ENCODE measurements at regions not wholly inside any gene's neighbourhood (a gene's known extent, or its start where the extent isn't known, plus 50 kb on each side); places are given as distances from the start of the nearest gene placed in this dataset.

DNA sequence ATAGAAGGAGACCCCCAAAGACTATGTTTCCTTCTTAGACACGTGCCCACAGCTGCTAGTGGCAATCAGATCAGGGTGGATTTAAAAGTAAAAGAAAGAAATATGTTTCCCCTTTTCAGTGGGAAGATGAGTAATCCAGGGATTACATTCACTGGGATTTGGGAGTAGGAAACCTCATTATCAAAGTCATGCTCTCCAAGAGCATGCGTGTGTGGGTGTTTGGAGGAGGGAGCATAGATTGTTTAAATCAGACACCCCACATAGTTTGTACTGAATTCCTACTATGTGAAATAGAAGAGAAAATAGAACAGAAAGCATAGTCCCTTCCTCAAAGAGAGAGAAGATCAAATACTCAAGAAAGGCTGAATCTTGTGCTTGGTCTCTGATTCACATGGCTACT is 65.5 kb upstream of the TBCA start:
- H3K4me1 ChIP-seq = no peaks in the 10 kb centered on the region
- intact Hi-C loops (cut with DNase I) = no loop called here
- no peak overlapping the region for H3K27ac ChIP-seq
- TF ChIP-seq POLR2AphosphoS5 (IDR thresholded peaks at IDR 0.05; ENCODE audit: insufficient read depth in 1 of 2, low read depth in 1 of 2) = no peak
- TF ChIP-seq, protein P1, sequence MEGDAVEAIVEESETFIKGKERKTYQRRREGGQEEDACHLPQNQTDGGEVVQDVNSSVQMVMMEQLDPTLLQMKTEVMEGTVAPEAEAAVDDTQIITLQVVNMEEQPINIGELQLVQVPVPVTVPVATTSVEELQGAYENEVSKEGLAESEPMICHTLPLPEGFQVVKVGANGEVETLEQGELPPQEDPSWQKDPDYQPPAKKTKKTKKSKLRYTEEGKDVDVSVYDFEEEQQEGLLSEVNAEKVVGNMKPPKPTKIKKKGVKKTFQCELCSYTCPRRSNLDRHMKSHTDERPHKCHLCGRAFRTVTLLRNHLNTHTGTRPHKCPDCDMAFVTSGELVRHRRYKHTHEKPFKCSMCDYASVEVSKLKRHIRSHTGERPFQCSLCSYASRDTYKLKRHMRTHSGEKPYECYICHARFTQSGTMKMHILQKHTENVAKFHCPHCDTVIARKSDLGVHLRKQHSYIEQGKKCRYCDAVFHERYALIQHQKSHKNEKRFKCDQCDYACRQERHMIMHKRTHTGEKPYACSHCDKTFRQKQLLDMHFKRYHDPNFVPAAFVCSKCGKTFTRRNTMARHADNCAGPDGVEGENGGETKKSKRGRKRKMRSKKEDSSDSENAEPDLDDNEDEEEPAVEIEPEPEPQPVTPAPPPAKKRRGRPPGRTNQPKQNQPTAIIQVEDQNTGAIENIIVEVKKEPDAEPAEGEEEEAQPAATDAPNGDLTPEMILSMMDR (IDR thresholded peaks at IDR 0.05) = no peak
- TF ChIP-seq POLR2A (IDR thresholded peaks at IDR 0.05) = no peak
- H3K4me3 ChIP-seq = no peak overlapping the region
- DNase-seq (ENCODE audit: extremely low spot score in 2 of 2) = no peak
- no peaks in the 10 kb centered on the region for H3K36me3 ChIP-seq
- H3K27me3 ChIP-seq = no peaks in the 10 kb centered on the region
- no peaks in the 10 kb centered on the region for H3K9me3 ChIP-seq

DNA sequence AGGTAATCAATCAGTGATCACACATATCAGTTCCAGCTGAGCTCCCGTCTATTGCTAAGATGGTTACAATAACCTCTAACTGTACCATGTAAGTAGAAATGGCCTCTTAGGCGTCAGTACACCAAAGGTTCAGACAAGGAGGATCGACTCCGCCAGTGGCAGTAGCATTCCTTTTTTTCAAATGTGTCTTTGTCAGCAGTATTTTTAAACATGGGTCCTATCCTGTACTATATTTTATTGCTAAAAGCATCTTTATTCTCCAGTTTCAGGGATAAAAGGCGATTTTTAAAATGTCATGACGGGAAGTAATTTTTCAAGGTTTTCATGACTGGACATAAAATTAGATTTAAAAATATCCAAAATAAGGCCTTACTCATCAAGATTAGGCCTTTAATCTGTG is 64.8 kb upstream of the TBCA start:
- intact Hi-C loops (cut with DNase I) = no loop called here
- no peaks in the 10 kb centered on the region for H3K4me1 ChIP-seq
- H3K27me3 ChIP-seq = no peaks in the 10 kb centered on the region
- no peak overlapping the region for H3K4me3 ChIP-seq
- no peaks in the 10 kb centered on the region for H3K36me3 ChIP-seq
- no peak overlapping the region for H3K27ac ChIP-seq
- no peak for DNase-seq (ENCODE audit: extremely low spot score in 2 of 2)
- TF ChIP-seq, protein P1 (IDR thresholded peaks at IDR 0.05) = no peak
- TF ChIP-seq POLR2AphosphoS5 (IDR thresholded peaks at IDR 0.05; ENCODE audit: insufficient read depth in 1 of 2, low read depth in 1 of 2) = no peak
- no peak for TF ChIP-seq POLR2A (IDR thresholded peaks at IDR 0.05)
- H3K9me3 ChIP-seq = no peaks in the 10 kb centered on the region

- DNase-seq (ENCODE audit: extremely low spot score in 2 of 2) = no peak
- H3K27ac ChIP-seq = no peak overlapping the region
- no peaks in the 10 kb centered on the region for H3K36me3 ChIP-seq
- intact Hi-C loops (cut with DNase I) = no loop called here
- no peaks in the 10 kb centered on the region for H3K4me1 ChIP-seq
- TF ChIP-seq, protein P1 (IDR thresholded peaks at IDR 0.05) = no peak
- TF ChIP-seq POLR2A (IDR thresholded peaks at IDR 0.05) = no peak
- no peak overlapping the region for H3K4me3 ChIP-seq
- no peaks in the 10 kb centered on the region for H3K9me3 ChIP-seq
- no peaks in the 10 kb centered on the region for H3K27me3 ChIP-seq
Observed at GRCh38 chr5:77839691-77840090, 63.6 kb upstream of the TBCA start.

DNA sequence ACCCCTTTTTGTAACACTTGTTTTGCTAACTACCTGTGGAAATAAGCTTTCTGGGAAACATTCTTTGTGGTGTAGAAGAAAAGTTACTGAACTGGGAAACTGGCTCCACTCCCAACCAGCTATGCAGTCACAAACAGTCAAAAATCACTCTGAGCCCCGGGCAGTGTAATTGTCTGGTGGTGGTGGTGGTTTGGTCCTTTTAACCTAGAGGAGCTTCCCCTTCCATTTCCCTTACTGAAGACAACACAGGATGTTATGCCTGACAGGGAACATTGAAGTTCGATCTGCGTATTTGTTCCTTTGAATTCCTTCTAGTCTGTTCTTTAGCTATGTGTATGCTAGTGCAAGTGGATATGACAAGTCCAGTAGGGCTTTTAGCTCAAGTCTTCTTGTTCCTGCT is 56.8 kb upstream of the TBCA start:
- DNase-seq (ENCODE audit: extremely low spot score in 2 of 2) = no peak
- TF ChIP-seq, protein P1 (IDR thresholded peaks at IDR 0.05) = no peak
- TF ChIP-seq POLR2A (IDR thresholded peaks at IDR 0.05) = no peak
- no peak for TF ChIP-seq POLR2AphosphoS5 (IDR thresholded peaks at IDR 0.05; ENCODE audit: insufficient read depth in 1 of 2, low read depth in 1 of 2)
- no peaks in the 10 kb centered on the region for H3K36me3 ChIP-seq
- no peaks in the 10 kb centered on the region for H3K27me3 ChIP-seq
- intact Hi-C loops (cut with DNase I) = no loop called here
- H3K9me3 ChIP-seq = no peaks in the 10 kb centered on the region
- no peak overlapping the region for H3K27ac ChIP-seq
- H3K4me1 ChIP-seq = no peaks in the 10 kb centered on the region
- H3K4me3 ChIP-seq = no peak overlapping the region

GRCh38 chr5:77832166-77832770 is 56.1 kb upstream of the TBCA start:
- no peaks in the 10 kb centered on the region for H3K4me1 ChIP-seq
- no peaks in the 10 kb centered on the region for H3K27me3 ChIP-seq
- no peaks in the 10 kb centered on the region for H3K36me3 ChIP-seq
- intact Hi-C loops (cut with DNase I) = no loop called here
- no peak for DNase-seq (ENCODE audit: extremely low spot score in 2 of 2)
- no peak overlapping the region for H3K4me3 ChIP-seq
- H3K9me3 ChIP-seq = no peaks in the 10 kb centered on the region
- H3K27ac ChIP-seq = no peak overlapping the region
- TF ChIP-seq POLR2AphosphoS5 (IDR thresholded peaks at IDR 0.05; ENCODE audit: insufficient read depth in 1 of 2, low read depth in 1 of 2) (no peak), POLR2A (IDR thresholded peaks at IDR 0.05) (no peak)
- TF ChIP-seq, protein P1 (IDR thresholded peaks at IDR 0.05) = no peak

Measured in vagina (tissue), 2 donors.